Vagina (tissue), 2 donors: ENCODE measurements at regions not wholly inside any gene's neighbourhood (a gene's known extent, or its start where the extent isn't known, plus 50 kb on each side); places are given as distances from the start of the nearest gene placed in this dataset.

Experiments
- DNase-seq, 2 donors: peaks; one replicate each; pipeline ENCODE4 v3.0.0-alpha.2; 2017; ENCODE audit errors: extremely low spot score in 2 of 2
- H3K27ac ChIP-seq: fragments of 200-600 bp; sonication (generic); one replicate; pipeline ENCODE4 v1.5.1; 2019
- H3K27me3 ChIP-seq: fragments of 200-600 bp; sonication (generic); one replicate; pipeline ENCODE4 v1.5.1; 2019
- H3K36me3 ChIP-seq, 2 donors: fragments of 200-600 bp; sonication (generic); one replicate each; pipeline ENCODE4 v1.5.1; 2017 to 2019
- H3K4me1 ChIP-seq: fragments of 200-600 bp; sonication (generic); one replicate; pipeline ENCODE4 v1.5.1; 2019
- H3K4me3 ChIP-seq, 2 donors: fragments of 200-600 bp; sonication (generic); 1 replicate in 1 of 2; 2 replicates in 1 of 2; pipeline ENCODE4 v1.5.1; 2016 to 2019
- H3K9me3 ChIP-seq: fragments of 200-600 bp; sonication (generic); one replicate; pipeline ENCODE4 v1.5.1; 2019
- POLR2A ChIP-seq, 2 donors: fragments of 450-650 bp; IDR thresholded peaks; one replicate each; pipeline ENCODE4 v1.6.1; 2017; ENCODE audit warnings: antibody characterized with exemption in 2 of 2, mild to moderate bottlenecking in 2 of 2, moderate library complexity in 2 of 2
- POLR2AphosphoS5 ChIP-seq, 2 donors: sonication (generic); formaldehyde crosslinking; IDR thresholded peaks; one replicate each; pipeline ENCODE4 v1.9.0; 2017; ENCODE audit warnings: antibody characterized with exemption in 2 of 2, mild to moderate bottlenecking in 2 of 2, low read depth in 1 of 2; ENCODE audit not compliant: insufficient read depth in 1 of 2
- intact Hi-C: fragments of 100-400 bp; cut with DNase I; formaldehyde crosslinking; loops from one replicate; pipeline ENCODE4 v1.15.1; 2023
- TF ChIP-seq, protein P1 (sequence below), 3 experiments: fragments of 450-650 bp in 2 of 3; fragments of 200-600 bp in 1 of 3; sonication (generic) in 1 of 3; IDR thresholded peaks; one replicate each; pipeline ENCODE4 v1.5.1; 2017 to 2019; ENCODE audit warnings: antibody characterized with exemption in 3 of 3, mild to moderate bottlenecking in 2 of 3, moderate library complexity in 2 of 3

DNA sequence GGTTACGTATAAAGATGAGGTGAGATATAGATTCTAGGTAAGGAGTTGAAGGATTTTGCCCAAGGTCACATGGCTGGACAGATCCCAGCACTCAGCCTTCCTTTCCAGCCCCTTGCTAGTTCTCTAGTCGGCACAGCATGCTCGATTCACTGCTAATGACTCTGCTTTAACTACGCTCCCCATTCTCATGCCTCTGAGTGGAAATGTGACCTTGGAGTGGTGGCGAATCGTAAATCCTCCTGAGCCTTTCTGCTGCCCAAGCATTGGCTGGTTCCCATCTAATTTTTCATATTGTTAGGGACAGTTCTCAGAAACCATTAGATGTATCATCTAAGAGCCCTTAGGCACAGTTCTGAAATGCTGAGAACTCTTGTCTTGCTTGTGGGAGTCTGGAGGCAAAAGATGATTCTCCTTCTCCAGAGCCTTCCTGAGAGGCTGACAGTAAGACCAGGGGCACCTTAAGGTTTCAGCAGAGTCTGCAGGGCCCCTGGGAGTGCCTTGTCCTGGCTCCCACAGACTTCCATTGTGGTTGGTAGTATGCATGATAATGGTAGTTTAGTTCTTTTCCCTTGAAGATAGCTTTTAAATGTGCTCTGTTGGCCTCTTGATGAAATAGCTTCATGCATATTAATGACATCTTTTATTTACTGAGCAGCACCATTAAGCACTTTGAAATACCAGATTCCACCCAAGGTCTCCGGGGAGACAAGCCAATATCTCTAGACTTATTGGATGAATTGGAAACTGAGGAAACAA lies 377.8 kb upstream of the SLC14A2 start:
- no peak overlapping the region for H3K27ac ChIP-seq
- no peaks in the 10 kb centered on the region for H3K4me1 ChIP-seq
- no peak overlapping the region for H3K4me3 ChIP-seq
- no peaks in the 10 kb centered on the region for H3K36me3 ChIP-seq
- H3K9me3 ChIP-seq, result no peaks in the 10 kb centered on the region
- no peaks in the 10 kb centered on the region for H3K27me3 ChIP-seq
- TF ChIP-seq POLR2AphosphoS5 (IDR thresholded peaks at IDR 0.05; ENCODE audit: insufficient read depth in 1 of 2, low read depth in 1 of 2), result no peak
- TF ChIP-seq, protein P1, sequence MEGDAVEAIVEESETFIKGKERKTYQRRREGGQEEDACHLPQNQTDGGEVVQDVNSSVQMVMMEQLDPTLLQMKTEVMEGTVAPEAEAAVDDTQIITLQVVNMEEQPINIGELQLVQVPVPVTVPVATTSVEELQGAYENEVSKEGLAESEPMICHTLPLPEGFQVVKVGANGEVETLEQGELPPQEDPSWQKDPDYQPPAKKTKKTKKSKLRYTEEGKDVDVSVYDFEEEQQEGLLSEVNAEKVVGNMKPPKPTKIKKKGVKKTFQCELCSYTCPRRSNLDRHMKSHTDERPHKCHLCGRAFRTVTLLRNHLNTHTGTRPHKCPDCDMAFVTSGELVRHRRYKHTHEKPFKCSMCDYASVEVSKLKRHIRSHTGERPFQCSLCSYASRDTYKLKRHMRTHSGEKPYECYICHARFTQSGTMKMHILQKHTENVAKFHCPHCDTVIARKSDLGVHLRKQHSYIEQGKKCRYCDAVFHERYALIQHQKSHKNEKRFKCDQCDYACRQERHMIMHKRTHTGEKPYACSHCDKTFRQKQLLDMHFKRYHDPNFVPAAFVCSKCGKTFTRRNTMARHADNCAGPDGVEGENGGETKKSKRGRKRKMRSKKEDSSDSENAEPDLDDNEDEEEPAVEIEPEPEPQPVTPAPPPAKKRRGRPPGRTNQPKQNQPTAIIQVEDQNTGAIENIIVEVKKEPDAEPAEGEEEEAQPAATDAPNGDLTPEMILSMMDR (IDR thresholded peaks at IDR 0.05), result no peak
- TF ChIP-seq POLR2A (IDR thresholded peaks at IDR 0.05), result no peak
- DNase-seq, result no peak
- intact Hi-C loops, result no loop called here

DNA sequence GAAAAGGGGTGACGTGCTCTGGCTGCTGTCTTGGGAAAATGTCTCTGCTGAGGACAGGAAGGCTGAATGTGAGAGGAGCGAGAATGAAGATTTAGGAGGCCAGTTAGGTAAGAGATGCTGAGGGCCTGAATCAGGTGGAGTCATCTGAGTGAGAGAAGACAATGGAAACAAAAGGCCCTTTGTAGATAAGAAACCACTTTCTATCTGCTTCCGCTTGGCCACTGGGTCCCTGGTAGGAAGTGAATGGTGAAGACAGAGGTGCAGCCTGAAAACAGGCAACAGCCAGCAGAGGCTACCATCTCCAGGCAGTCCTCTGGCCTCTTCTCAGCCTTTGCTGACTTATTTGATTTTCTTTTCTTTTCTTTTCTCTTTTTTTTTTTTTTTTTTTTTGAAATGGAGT lies 374.0 kb upstream of the SLC14A2 start:
- H3K27me3 ChIP-seq, result no peaks in the 10 kb centered on the region
- H3K9me3 ChIP-seq, result no peaks in the 10 kb centered on the region
- no peak for TF ChIP-seq POLR2AphosphoS5 (IDR thresholded peaks at IDR 0.05; ENCODE audit: insufficient read depth in 1 of 2, low read depth in 1 of 2)
- DNase-seq, result no peak
- H3K4me3 ChIP-seq, result no peak overlapping the region
- intact Hi-C loops, result no loop called here
- H3K4me1 ChIP-seq, result no peaks in the 10 kb centered on the region
- no peak overlapping the region for H3K27ac ChIP-seq
- H3K36me3 ChIP-seq, result no peaks in the 10 kb centered on the region

DNA sequence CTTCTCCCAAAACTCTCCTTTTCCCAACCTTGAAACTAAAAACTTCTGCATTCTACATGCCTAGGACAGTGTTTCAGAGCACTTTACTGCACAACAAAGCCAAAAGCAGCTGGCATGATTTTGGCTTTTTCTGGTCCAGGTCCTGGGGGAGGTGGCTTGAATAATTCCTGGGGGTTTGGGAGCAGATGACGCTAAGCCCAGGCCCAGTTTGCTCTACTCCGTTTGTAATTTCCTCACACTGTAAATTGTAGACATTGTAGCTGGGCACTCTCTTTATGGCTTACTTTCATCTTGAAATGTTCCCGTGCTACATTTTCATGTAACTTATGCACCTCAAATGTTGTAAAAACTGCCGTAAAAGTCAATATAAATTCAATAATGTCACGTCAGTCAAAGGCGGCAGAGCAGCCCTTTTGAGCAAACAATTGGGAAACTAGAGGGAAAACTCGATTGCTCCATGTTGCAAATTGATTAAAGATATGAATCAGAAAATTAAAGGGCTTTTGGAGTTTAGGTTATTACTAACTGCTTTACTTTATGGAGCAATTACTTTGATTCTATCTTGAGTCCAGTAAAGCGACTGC lies 373.2 kb upstream of the SLC14A2 start:
- no peak for DNase-seq
- Histone ChIP-seq H3K27me3 (no peaks in the 10 kb centered on the region), H3K4me1 (no peaks in the 10 kb centered on the region), H3K27ac (no peak overlapping the region), H3K36me3 (no peaks in the 10 kb centered on the region), H3K9me3 (no peaks in the 10 kb centered on the region), H3K4me3 (no peak overlapping the region)
- intact Hi-C loops, result no loop called here
- TF ChIP-seq POLR2A (IDR thresholded peaks at IDR 0.05) (no peak), POLR2AphosphoS5 (IDR thresholded peaks at IDR 0.05; ENCODE audit: insufficient read depth in 1 of 2, low read depth in 1 of 2) (no peak)
- TF ChIP-seq, protein P1 (IDR thresholded peaks at IDR 0.05), result no peak

DNA sequence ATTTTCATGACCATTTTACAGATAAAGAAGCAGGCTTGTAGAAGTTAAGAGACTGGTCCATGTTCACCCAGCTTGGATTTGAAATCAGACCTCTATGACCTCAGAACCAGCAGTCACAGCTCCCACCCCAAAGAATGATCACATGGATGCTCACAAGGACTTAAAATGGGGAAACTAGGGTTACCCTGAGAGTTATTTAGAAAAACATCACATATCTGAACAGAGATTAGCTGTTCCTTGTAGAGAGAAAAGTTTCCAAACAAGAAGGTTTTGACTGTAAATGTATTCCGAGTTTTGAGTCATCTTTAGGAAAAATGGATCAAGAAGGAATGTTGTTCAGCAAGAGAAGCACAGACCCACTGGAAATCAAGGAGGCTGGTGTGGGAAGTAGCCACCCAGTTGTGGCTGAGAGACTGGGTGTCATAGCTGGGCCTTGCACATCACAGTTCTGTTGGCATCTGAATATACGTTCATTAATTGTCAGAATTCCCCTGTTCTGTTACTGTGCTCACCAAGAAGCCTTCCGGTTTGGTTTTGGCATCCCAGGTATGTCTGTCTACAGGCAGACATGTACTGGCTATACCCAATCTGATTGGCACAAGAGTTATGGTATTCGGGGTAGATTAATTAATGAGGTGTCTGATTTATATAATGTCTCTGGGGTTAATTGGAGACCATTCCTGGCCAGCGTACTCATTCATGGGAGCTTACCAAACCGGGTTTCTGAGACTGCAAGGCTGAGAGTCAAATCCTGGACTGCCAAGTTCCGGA lies 371.8 kb upstream of the SLC14A2 start:
- Histone ChIP-seq H3K27ac (no peak overlapping the region), H3K4me3 (no peak overlapping the region), H3K4me1 (peaks cover 10% of the 10 kb centered on the region), H3K27me3 (no peaks in the 10 kb centered on the region), H3K36me3 (no peaks in the 10 kb centered on the region), H3K9me3 (no peaks in the 10 kb centered on the region)
- intact Hi-C loops, result no loop called here
- DNase-seq, result no peak
- no peak for TF ChIP-seq POLR2AphosphoS5 (IDR thresholded peaks at IDR 0.05; ENCODE audit: insufficient read depth in 1 of 2, low read depth in 1 of 2)
- TF ChIP-seq, protein P1 (IDR thresholded peaks at IDR 0.05), result no peak
- no peak for TF ChIP-seq POLR2A (IDR thresholded peaks at IDR 0.05)

GRCh38 chr18:45245091-45245511 lies 370.2 kb upstream of the SLC14A2 start:
- intact Hi-C loops, result no loop called here
- Histone ChIP-seq H3K27ac (no peak overlapping the region), H3K9me3 (no peaks in the 10 kb centered on the region), H3K27me3 (no peaks in the 10 kb centered on the region), H3K4me1 (peaks cover 24% of the 10 kb centered on the region), H3K36me3 (no peaks in the 10 kb centered on the region), H3K4me3 (no peak overlapping the region)
- TF ChIP-seq, protein P1 (IDR thresholded peaks at IDR 0.05), result no peak
- TF ChIP-seq POLR2AphosphoS5 (IDR thresholded peaks at IDR 0.05; ENCODE audit: insufficient read depth in 1 of 2, low read depth in 1 of 2), result no peak
- no peak for TF ChIP-seq POLR2A (IDR thresholded peaks at IDR 0.05)
- no peak for DNase-seq
